IMR-90 (cell line): ENCODE measurements at regions not wholly inside any gene's neighbourhood (a gene's known extent, or its start where the extent isn't known, plus 50 kb on each side); places are given as distances from the start of the nearest gene placed in this dataset.
A peak's percentile ranks its signal among the peaks of the same experiment; 100 is the strongest.

Experiments used
- ATAC-seq: fragments of 200-7000 bp; cut with Tn5 transposase; 2 replicates; pipeline ENCODE4 v1.9.1; 2020; ENCODE audit warnings: low read depth, mild to moderate bottlenecking, moderate library complexity
- BruUV-seq: library from RNA; stranded (reverse); fragments of 400-500 nt; replicated peaks from 2 replicates; lab custom pipeline; 2021; lab: Mats Ljungman, UMichigan
- CTCF ChIA-PET: fragments of 300-600 bp; formaldehyde crosslinking; extraction: SDS; loops from one replicate; lab custom pipeline; 2021; ENCODE audit warnings: antibody characterized with exemption; lab: Yijun Ruan, JAX
- POLR2A ChIA-PET: fragments of 300-600 bp; sonication (Branson Sonifier 250); formaldehyde crosslinking; loops from one replicate; lab custom pipeline; 2022; ENCODE audit warnings: antibody characterized with exemption; ENCODE audit not compliant: unreplicated experiment; lab: Charles Lee
- DNase-seq: peaks from one replicate; pipeline ENCODE4 v3.0.0; 2013
- H2AFZ ChIP-seq: replicated peaks from 2 replicates; pipeline ENCODE3; 2013; ENCODE audit warnings: low read length, mild to moderate bottlenecking; ENCODE audit not compliant: poor library complexity
- H2AK5ac ChIP-seq: 2 replicates; pipeline ENCODE4 v1.6.1; 2013; ENCODE audit warnings: low read depth, low read length, inconsistent platforms
- H2AK9ac ChIP-seq: replicated peaks from 2 replicates; pipeline ENCODE3; 2013; ENCODE audit warnings: mild to moderate bottlenecking, low read depth, low read length, moderate library complexity; ENCODE audit not compliant: poor library complexity
- H2BK120ac ChIP-seq: 2 replicates; pipeline ENCODE4 v1.6.1; 2013; ENCODE audit warnings: low read depth, low read length, inconsistent platforms
- H2BK15ac ChIP-seq: 3 replicates; pipeline ENCODE4 v1.6.1; 2013; ENCODE audit warnings: low read depth, low read length, inconsistent platforms
- H2BK20ac ChIP-seq: 2 replicates; pipeline ENCODE4 v1.6.1; 2013; ENCODE audit warnings: low read depth, mild to moderate bottlenecking, inconsistent platforms, low read length, moderate library complexity
- H2BK5ac ChIP-seq: 2 replicates; pipeline ENCODE4 v1.6.1; 2013; ENCODE audit warnings: mild to moderate bottlenecking, low read depth, low read length, inconsistent platforms; ENCODE audit not compliant: poor library complexity, severe bottlenecking
- H3K14ac ChIP-seq: replicated peaks from 2 replicates; pipeline ENCODE4 v1.6.1; 2013; ENCODE audit warnings: low read depth, low read length, inconsistent platforms
- H3K18ac ChIP-seq: 2 replicates; pipeline ENCODE4 v1.6.1; 2013; ENCODE audit warnings: low read depth, low read length, control low read depth
- H3K23ac ChIP-seq: 2 replicates; pipeline ENCODE4 v1.6.1; 2013; ENCODE audit warnings: low read depth, low read length, inconsistent platforms
- H3K27ac ChIP-seq: 2 replicates; pipeline ENCODE4 v1.5.1; 2013; ENCODE audit warnings: mild to moderate bottlenecking, control low read depth, low read length; ENCODE audit not compliant: insufficient read depth
- H3K27me3 ChIP-seq: 2 replicates; pipeline ENCODE4 v1.6.1; 2013; ENCODE audit warnings: low read length; ENCODE audit not compliant: control insufficient read depth, insufficient read depth
- H3K36me3 ChIP-seq: 2 replicates; pipeline ENCODE4 v1.6.1; 2013; ENCODE audit warnings: low read length, mixed read lengths; ENCODE audit not compliant: control insufficient read depth, insufficient read depth
- H3K4ac ChIP-seq: 2 replicates; pipeline ENCODE4 v1.6.1; 2013; ENCODE audit warnings: low read depth, low read length, inconsistent platforms
- H3K4me1 ChIP-seq: 2 replicates; pipeline ENCODE4 v1.6.1; 2013; ENCODE audit warnings: low read length, mixed read lengths; ENCODE audit not compliant: control insufficient read depth, insufficient read depth
- H3K4me2 ChIP-seq: 2 replicates; pipeline ENCODE4 v1.6.1; 2013; ENCODE audit warnings: low read depth, mild to moderate bottlenecking, control low read depth, low read length, moderate library complexity
- H3K4me3 ChIP-seq: 2 replicates; pipeline ENCODE4 v1.5.1; 2013; ENCODE audit warnings: low read depth, mild to moderate bottlenecking, control low read depth, low read length, moderate library complexity; ENCODE audit not compliant: insufficient read depth
- H3K56ac ChIP-seq: 2 replicates; pipeline ENCODE4 v1.6.1; 2013; ENCODE audit warnings: low read length, inconsistent platforms; ENCODE audit not compliant: insufficient read depth; ENCODE audit errors: extremely low read depth
- H3K79me1 ChIP-seq, 2 experiments: 2 replicates each; pipeline ENCODE4 v1.6.1; 2013; ENCODE audit warnings: low read length in 2 of 2, inconsistent platforms in 1 of 2, low read depth in 1 of 2
- H3K9ac ChIP-seq: 2 replicates; pipeline ENCODE4 v1.6.1; 2013; ENCODE audit warnings: low read depth, low read length, control low read depth
- H3K9me1 ChIP-seq: 2 replicates; pipeline ENCODE4 v1.6.1; 2013; ENCODE audit warnings: low read length, inconsistent platforms; ENCODE audit not compliant: insufficient read depth
- H3K9me3 ChIP-seq: 2 replicates; pipeline ENCODE4 v1.6.1; 2013; ENCODE audit warnings: low read length; ENCODE audit not compliant: control insufficient read depth, insufficient read depth
- H4K20me1 ChIP-seq: 2 replicates; pipeline ENCODE4 v1.6.1; 2013; ENCODE audit warnings: low read length, inconsistent platforms; ENCODE audit not compliant: insufficient read depth
- H4K5ac ChIP-seq: 2 replicates; pipeline ENCODE4 v1.6.1; 2013; ENCODE audit warnings: mild to moderate bottlenecking, low read depth, low read length, control low read depth
- H4K8ac ChIP-seq, 2 experiments: 2 replicates each; pipeline ENCODE4 v1.6.1; 2013; ENCODE audit warnings: low read depth in 2 of 2, low read length in 2 of 2, control low read depth in 1 of 2, inconsistent platforms in 1 of 2
- H4K91ac ChIP-seq: 2 replicates; pipeline ENCODE4 v1.6.1; 2013; ENCODE audit warnings: low read depth, low read length, inconsistent platforms; ENCODE audit not compliant: insufficient read depth
- CEBPB ChIP-seq: IDR thresholded peaks from 2 replicates; pipeline ENCODE4 v1.6.1; 2012; ENCODE audit warnings: low read depth, low read length, improper control_type of control experiment
- RCOR1 ChIP-seq: IDR thresholded peaks from 2 replicates; pipeline ENCODE4 v1.6.1; 2012; ENCODE audit warnings: mild to moderate bottlenecking, low read length, improper control_type of control experiment; ENCODE audit not compliant: insufficient replicate concordance
- WGBS, 2 experiments: methylation state at CpG; one replicate each; pipeline versions ENCODE4 v1.1.5 to v1.1.7; 2013; ENCODE audit warnings: missing lambda C conversion rate in 2 of 2; ENCODE audit not compliant: insufficient read length in 1 of 2; ENCODE audit errors: extremely low coverage in 2 of 2; 5-methylcytosine and 5-hydroxymethylcytosine counted together
- dilution Hi-C: fragments of 300-500 bp; cut with HindIII; formaldehyde crosslinking; loops from one replicate; pipeline ENCODE4 v1.14.3; 2018; ENCODE audit warnings: low sequenced_read_pairs; ENCODE audit not compliant: unreplicated experiment
- in situ Hi-C: fragments of 300-500 bp; cut with MboI; formaldehyde crosslinking; loops from 3 replicates; pipeline ENCODE4 v1.14.3; 2019; ENCODE audit warnings: low sequenced_read_pairs, inconsistent platforms, mixed read lengths
- intact Hi-C: fragments of 100-400 bp; cut with micrococcal nuclease; formaldehyde crosslinking; loops from 2 replicates; pipeline ENCODE4 v1.10.0; 2022

GRCh38 chr4:125736057-125736456, 421.3 kb downstream of the FAT4 start:
- Histone ChIP-seq H3K79me1 (no peaks in the 10 kb centered on the region), H3K56ac (no peak overlapping the region), H4K5ac (no peak overlapping the region), H3K9me3 (no peaks in the 10 kb centered on the region), H3K18ac (peak overlapping the region; percentile 77; the same call in 1 of the 2 replicates), H3K9ac (no peak overlapping the region), H2AK9ac (no peak overlapping the region), H4K91ac (no peak overlapping the region), H2BK15ac (no peak overlapping the region), H2BK5ac (peak overlapping the region; percentile 69), H4K8ac (no peak overlapping the region), H3K27me3 (no peaks in the 10 kb centered on the region), H3K23ac (no peak overlapping the region), H2AK5ac (no peak overlapping the region), H3K4me3 (no peak overlapping the region), H3K36me3 (no peaks in the 10 kb centered on the region), H2AFZ (no peak overlapping the region), H2BK120ac (0 out of 2 replicates have a peak overlapping the region, but pooled peaks have one; percentile 12), H4K20me1 (no peaks in the 10 kb centered on the region), H3K4me1 (peaks cover 6% of the 10 kb centered on the region; the same call in 1 of the 2 replicates), H3K4me2 (peak overlapping the region; percentile 53; the same call in 1 of the 2 replicates), H3K14ac (no peak overlapping the region; the same call in 1 of the 2 replicates), H3K4ac (peak overlapping the region; percentile 75; the same call in 1 of the 2 replicates), H2BK20ac (peak overlapping the region; percentile 61), H3K9me1 (no peaks in the 10 kb centered on the region), H3K27ac (no peak overlapping the region)
- peak; percentile 21; the same call in 1 of the 2 replicates for TF ChIP-seq CEBPB
- TF ChIP-seq RCOR1, result no peak
- peak; percentile 52 for DNase-seq
- in situ Hi-C loops (no loop called here), dilution Hi-C loops (no loop called here), intact Hi-C loops (no loop called here)
- ChIA-PET CTCF (interaction anchor here (0.7 to 1.4 kb wide), 4 partner anchors 8 to 951 kb away, joined by 3 to 6 read pairs (median 4); partner anchors contain the start of gene FAT4), POLR2A (no interaction called here)
- no TSS peak for BruUV-seq
- WGBS, 2 experiments, result no CpG with 5 or more reads among the region's 1 CpG
- ATAC-seq, result peak; percentile 25; the same call in 1 of the 2 replicates
